Endothelial cell of umbilical vein (primary cell): ENCODE measurements at regions not wholly inside any gene's neighbourhood (a gene's known extent, or its start where the extent isn't known, plus 50 kb on each side); places are given as distances from the start of the nearest gene placed in this dataset.

Experiments
- BruUV-seq: library from RNA; stranded (reverse); fragments of 400-500 nt; replicated peaks from 2 replicates; lab custom pipeline; 2021; lab: Mats Ljungman, UMichigan
- CTCF ChIA-PET: fragments of 300-600, 350-600 bp; sonication (Branson Sonifier 250); formaldehyde crosslinking; loops from one replicate; lab custom pipeline; 2021; ENCODE audit warnings: antibody characterized with exemption, inconsistent platforms; lab: Charles Lee
- POLR2A ChIA-PET: fragments of 300-600, 350-600 bp; sonication (Branson Sonifier 250); formaldehyde crosslinking; loops from one replicate; lab custom pipeline; 2021; ENCODE audit warnings: antibody characterized with exemption, inconsistent platforms; lab: Charles Lee
- DNase-seq: peaks from one replicate; pipeline ENCODE4 v3.0.0-alpha.2; 2011; ENCODE audit warnings: low read depth, low spot score
- FAIRE-seq: peaks from 2 replicates; lab custom pipeline; 2011; peaks lifted over from hg19 to GRCh38; lab: Jason Lieb, UNC
- H2AFZ ChIP-seq: 2 replicates; pipeline ENCODE4 v1.6.0; 2012; ENCODE audit warnings: low read depth, low read length, control low read depth, inconsistent platforms
- H3K27ac ChIP-seq: 2 replicates; pipeline ENCODE4 v1.5.1; 2011; ENCODE audit warnings: low read depth, mild to moderate bottlenecking, control low read depth, low read length, moderate library complexity; ENCODE audit not compliant: insufficient read depth
- H3K27me3 ChIP-seq, 2 experiments: 2 replicates each; pipeline versions ENCODE4 v1.6.0 to v1.6.1; 2011; ENCODE audit warnings: low read length in 2 of 2, mixed read lengths in 1 of 2; ENCODE audit not compliant: control insufficient read depth in 2 of 2, insufficient read depth in 2 of 2
- H3K36me3 ChIP-seq, 2 experiments: 2 replicates in 1 of 2; 3 replicates in 1 of 2; pipeline ENCODE4 v1.5.1; 2011; ENCODE audit warnings: low read length in 2 of 2, mild to moderate bottlenecking in 1 of 2, moderate library complexity in 1 of 2; ENCODE audit not compliant: control insufficient read depth in 2 of 2, insufficient read depth in 2 of 2; ENCODE audit errors: extremely low read depth in 1 of 2
- H3K4me1 ChIP-seq: 3 replicates; pipeline ENCODE4 v1.5.1; 2011; ENCODE audit warnings: mild to moderate bottlenecking, low read length; ENCODE audit not compliant: control insufficient read depth, insufficient read depth; ENCODE audit errors: extremely low read depth
- H3K4me2 ChIP-seq: 2 replicates; pipeline ENCODE4 v1.6.1; 2011; ENCODE audit warnings: low read length, control low read depth, mixed read lengths; ENCODE audit not compliant: insufficient read depth
- H3K4me3 ChIP-seq, 3 experiments: fragments of 200-600 bp in 1 of 3; sonication (generic), shearing (Covaris generic) in 1 of 3; replicated peaks in 1 of 3; 2 replicates each; pipeline ENCODE4 v1.5.1; 2011 to 2016; ENCODE audit warnings: control low read depth in 3 of 3, low read length in 3 of 3, mild to moderate bottlenecking in 2 of 3, inconsistent platforms in 1 of 3, low read depth in 1 of 3, moderate library complexity in 1 of 3; ENCODE audit not compliant: insufficient read depth in 1 of 3
- H3K79me2 ChIP-seq: 2 replicates; pipeline ENCODE4 v1.6.0; 2012; ENCODE audit warnings: low read length, inconsistent platforms; ENCODE audit not compliant: control insufficient read depth, insufficient read depth
- H3K9ac ChIP-seq: replicated peaks from 2 replicates; pipeline ENCODE3; 2011; ENCODE audit warnings: low read length, control low read depth; ENCODE audit not compliant: insufficient read depth; ENCODE audit errors: extremely low read depth
- H3K9me1 ChIP-seq: replicated peaks from 3 replicates; pipeline ENCODE4 v1.6.0; 2011; ENCODE audit warnings: mild to moderate bottlenecking, low read length; ENCODE audit not compliant: control insufficient read depth, insufficient read depth; ENCODE audit errors: extremely low read depth
- H3K9me3 ChIP-seq: replicated peaks from 2 replicates; pipeline ENCODE4 v1.5.1; 2012; ENCODE audit warnings: low read length, inconsistent platforms; ENCODE audit not compliant: control insufficient read depth, insufficient read depth
- H4K20me1 ChIP-seq: replicated peaks from 2 replicates; pipeline ENCODE3; 2011; ENCODE audit warnings: mild to moderate bottlenecking, low read length; ENCODE audit not compliant: control insufficient read depth, insufficient read depth; ENCODE audit errors: extremely low read depth
- EZH2 ChIP-seq: IDR thresholded peaks from 2 replicates; pipeline ENCODE4 v1.6.1; 2012; ENCODE audit warnings: borderline replicate concordance, low read depth, mild to moderate bottlenecking, moderate library complexity, low read length, inconsistent platforms; ENCODE audit not compliant: severe bottlenecking
- FOS ChIP-seq: IDR thresholded peaks from 2 replicates; pipeline ENCODE4 v1.6.1; 2011; ENCODE audit warnings: mild to moderate bottlenecking, low read length, moderate library complexity, borderline replicate concordance; ENCODE audit not compliant: insufficient read depth
- GATA2 ChIP-seq: IDR thresholded peaks from 2 replicates; pipeline ENCODE4 v1.7.0; 2011; ENCODE audit warnings: low read depth, mild to moderate bottlenecking, moderate library complexity, mixed read lengths, low read length; ENCODE audit not compliant: insufficient read length, insufficient read depth
- JUN ChIP-seq: IDR thresholded peaks from 2 replicates; pipeline ENCODE4 v1.6.1; 2011; ENCODE audit warnings: borderline replicate concordance, low read depth; ENCODE audit not compliant: insufficient read length, insufficient read depth
- MYC ChIP-seq: IDR thresholded peaks from one replicate; pipeline ENCODE4 v1.6.1; 2011; ENCODE audit warnings: mild to moderate bottlenecking, low read depth, low read length
- POLR2A ChIP-seq: IDR thresholded peaks from 2 replicates; pipeline ENCODE4 v1.6.1; 2012; ENCODE audit warnings: low read depth, mild to moderate bottlenecking, control low read depth, low read length
- POLR2AphosphoS5 ChIP-seq: IDR thresholded peaks from 2 replicates; pipeline ENCODE4 v1.6.1; 2012; ENCODE audit warnings: low read depth, mild to moderate bottlenecking, control low read depth, low read length, moderate library complexity; ENCODE audit not compliant: insufficient read depth
- dilution Hi-C: fragments of 300-500 bp; cut with MboI; formaldehyde crosslinking; loops from one replicate; pipeline ENCODE4 v1.15.0; 2019; ENCODE audit warnings: low sequenced_read_pairs; ENCODE audit not compliant: extremely low pct_ligation_motif_present
- intact Hi-C: fragments of 100-400 bp; cut with micrococcal nuclease; formaldehyde crosslinking; loops from one replicate; pipeline ENCODE4 v1.10.0; 2022
- TF ChIP-seq, protein P1 (sequence below): IDR thresholded peaks from 2 replicates; pipeline ENCODE4 v1.6.1; 2011; ENCODE audit not compliant: insufficient read depth, insufficient read length
- TF ChIP-seq, protein P2 (sequence below), 2 donors: IDR thresholded peaks; 1 replicate in 1 of 2; 2 replicates in 1 of 2; pipeline ENCODE4 v1.5.1; 2011; ENCODE audit warnings: low read length in 2 of 2, mild to moderate bottlenecking in 2 of 2, moderate library complexity in 2 of 2, control low read depth in 1 of 2, inconsistent platforms in 1 of 2, low read depth in 1 of 2; ENCODE audit not compliant: insufficient read depth in 1 of 2; ENCODE audit errors: extremely low read depth in 1 of 2

DNA sequence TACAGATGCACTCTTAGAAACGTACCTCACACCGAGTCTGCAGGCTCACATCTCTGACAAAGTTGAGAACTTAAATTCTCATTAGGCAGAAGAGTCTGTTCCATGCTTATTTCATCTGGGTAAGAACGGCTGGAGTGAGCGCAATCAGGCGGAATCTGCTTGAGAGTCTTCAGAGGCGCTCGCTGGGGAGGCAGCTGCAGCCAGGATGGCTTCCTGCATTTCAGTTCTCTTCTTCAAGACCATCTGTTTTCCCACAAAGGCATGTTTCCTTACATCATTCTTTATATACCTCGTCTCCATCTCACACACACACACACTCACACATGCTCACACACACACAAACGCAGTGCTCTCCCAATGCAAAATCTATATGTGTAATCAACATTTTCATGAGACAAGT is 497.1 kb downstream of the AJAP1 start:
- TF ChIP-seq GATA2 (no peak), POLR2AphosphoS5 (no peak), MYC (no peak), EZH2 (no peak), JUN (no peak)
- H3K9ac ChIP-seq, result no peak overlapping the region
- peaks cover 2% of the 10 kb centered on the region for H3K9me3 ChIP-seq
- H3K4me2 ChIP-seq, result no peak overlapping the region
- H3K27ac ChIP-seq, result no peak overlapping the region
- no peaks in the 10 kb centered on the region for H3K36me3 ChIP-seq
- H3K9me1 ChIP-seq, result no peaks in the 10 kb centered on the region
- FAIRE-seq, result no peak
- no peaks in the 10 kb centered on the region for H3K27me3 ChIP-seq
- ChIA-PET CTCF (interaction anchor here (1.3 kb wide), 1 partner anchor 22 kb away, joined by 3 read pairs; no protein-coding TSS in a partner anchor), POLR2A (no interaction called here)
- H3K4me3 ChIP-seq, result no peak overlapping the region
- no peaks in the 10 kb centered on the region for H3K79me2 ChIP-seq
- no TSS peak for BruUV-seq
- no peak for DNase-seq
- no peaks in the 10 kb centered on the region for H4K20me1 ChIP-seq
- intact Hi-C loops (no loop called here), dilution Hi-C loops (no loop called here)
- H2AFZ ChIP-seq, result no peak overlapping the region
- H3K4me1 ChIP-seq, result no peaks in the 10 kb centered on the region

DNA sequence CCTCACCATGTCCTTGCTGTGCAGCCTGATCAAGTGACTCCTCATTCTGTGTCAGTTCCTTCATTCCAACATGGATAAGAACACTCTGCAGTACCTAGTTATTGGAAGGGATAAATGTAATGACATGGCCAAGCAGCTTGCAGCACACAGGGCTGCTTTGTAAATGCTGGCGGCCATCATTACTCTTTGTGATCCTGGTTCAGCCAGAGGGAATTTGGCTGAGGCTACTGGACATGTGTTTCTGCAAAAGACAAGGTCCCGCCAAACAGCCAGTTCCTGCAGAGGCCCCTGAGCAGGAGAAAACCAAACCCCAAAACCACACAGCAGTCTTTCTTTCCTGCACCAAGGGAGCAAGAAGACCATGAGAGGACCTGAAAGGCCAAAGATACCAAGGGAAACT is 495.8 kb downstream of the AJAP1 start:
- H3K4me3 ChIP-seq, result no peak overlapping the region
- FAIRE-seq, result no peak
- dilution Hi-C loops, result no loop called here

More for the DNA sequence above, 495.8 kb downstream of the AJAP1 start:
- no peak for DNase-seq
- H3K9me1 ChIP-seq, result no peaks in the 10 kb centered on the region
- POLR2A ChIA-PET, result no interaction called here
- no peak for TF ChIP-seq GATA2
- TF ChIP-seq FOS, result no peak
- TF ChIP-seq, protein P1, sequence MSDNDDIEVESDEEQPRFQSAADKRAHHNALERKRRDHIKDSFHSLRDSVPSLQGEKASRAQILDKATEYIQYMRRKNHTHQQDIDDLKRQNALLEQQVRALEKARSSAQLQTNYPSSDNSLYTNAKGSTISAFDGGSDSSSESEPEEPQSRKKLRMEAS, result no peak
- TF ChIP-seq JUN, result no peak
- TF ChIP-seq MYC, result no peak
- TF ChIP-seq EZH2, result no peak
- TF ChIP-seq POLR2A, result no peak
- no peak for TF ChIP-seq POLR2AphosphoS5
- TF ChIP-seq, protein P2, sequence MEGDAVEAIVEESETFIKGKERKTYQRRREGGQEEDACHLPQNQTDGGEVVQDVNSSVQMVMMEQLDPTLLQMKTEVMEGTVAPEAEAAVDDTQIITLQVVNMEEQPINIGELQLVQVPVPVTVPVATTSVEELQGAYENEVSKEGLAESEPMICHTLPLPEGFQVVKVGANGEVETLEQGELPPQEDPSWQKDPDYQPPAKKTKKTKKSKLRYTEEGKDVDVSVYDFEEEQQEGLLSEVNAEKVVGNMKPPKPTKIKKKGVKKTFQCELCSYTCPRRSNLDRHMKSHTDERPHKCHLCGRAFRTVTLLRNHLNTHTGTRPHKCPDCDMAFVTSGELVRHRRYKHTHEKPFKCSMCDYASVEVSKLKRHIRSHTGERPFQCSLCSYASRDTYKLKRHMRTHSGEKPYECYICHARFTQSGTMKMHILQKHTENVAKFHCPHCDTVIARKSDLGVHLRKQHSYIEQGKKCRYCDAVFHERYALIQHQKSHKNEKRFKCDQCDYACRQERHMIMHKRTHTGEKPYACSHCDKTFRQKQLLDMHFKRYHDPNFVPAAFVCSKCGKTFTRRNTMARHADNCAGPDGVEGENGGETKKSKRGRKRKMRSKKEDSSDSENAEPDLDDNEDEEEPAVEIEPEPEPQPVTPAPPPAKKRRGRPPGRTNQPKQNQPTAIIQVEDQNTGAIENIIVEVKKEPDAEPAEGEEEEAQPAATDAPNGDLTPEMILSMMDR (IDR thresholded peaks at IDR 0.05; ENCODE audit: extremely low read depth in 1 of 2, insufficient read depth in 1 of 2, low read depth in 1 of 2, low read length in 2 of 2), result no peak
- no peaks in the 10 kb centered on the region for H3K4me1 ChIP-seq
- CTCF ChIA-PET, result no interaction called here
- no peak overlapping the region for H3K27ac ChIP-seq
- intact Hi-C loops, result no loop called here
- H3K9ac ChIP-seq, result no peak overlapping the region
- H3K4me2 ChIP-seq, result no peak overlapping the region
- H4K20me1 ChIP-seq, result no peaks in the 10 kb centered on the region
- H2AFZ ChIP-seq, result no peak overlapping the region
- H3K36me3 ChIP-seq, result no peaks in the 10 kb centered on the region
- H3K79me2 ChIP-seq, result no peaks in the 10 kb centered on the region
- peaks cover 3% of the 10 kb centered on the region for H3K9me3 ChIP-seq
- BruUV-seq, result no TSS peak
- H3K27me3 ChIP-seq, result no peaks in the 10 kb centered on the region
